Activated naive CD4-positive, alpha-beta T cell treated with anti-CD3 and anti-CD28 coated beads, Interleukin-2, amount 10 ng/mL, durations not matched to agents 7 days and 5 days (primary cell): ENCODE measurements at regions not wholly inside any gene's neighbourhood (a gene's known extent, or its start where the extent isn't known, plus 50 kb on each side); places are given as distances from the start of the nearest gene placed in this dataset.

Source experiments
- CTCF ChIA-PET: fragments of 350-600 bp; sonication (Branson Sonifier 250); formaldehyde crosslinking; loops from one replicate; lab custom pipeline; 2021; ENCODE audit warnings: antibody characterized with exemption; lab: Charles Lee
- DNase-seq: peaks from one replicate; pipeline ENCODE4 v3.0.0-alpha.2; 2020
- H3K27ac Mint-ChIP-seq: one replicate; pipeline ENCODE4 v1.8.0; 2021; ENCODE audit warnings: mild to moderate bottlenecking, moderate library complexity, mixed read lengths
- H3K27me3 Mint-ChIP-seq: one replicate; pipeline ENCODE4 v1.8.0; 2021; ENCODE audit warnings: mild to moderate bottlenecking, mixed read lengths
- H3K36me3 Mint-ChIP-seq: one replicate; pipeline ENCODE4 v1.8.0; 2021; ENCODE audit warnings: mixed read lengths
- H3K4me1 Mint-ChIP-seq: one replicate; pipeline ENCODE4 v1.8.0; 2021; ENCODE audit warnings: mixed read lengths
- H3K4me3 Mint-ChIP-seq: one replicate; pipeline ENCODE4 v1.8.0; 2021; ENCODE audit warnings: mild to moderate bottlenecking, moderate library complexity, mixed read lengths
- H3K9me3 Mint-ChIP-seq: one replicate; pipeline ENCODE4 v1.8.0; 2021; ENCODE audit warnings: mixed read lengths

DNA sequence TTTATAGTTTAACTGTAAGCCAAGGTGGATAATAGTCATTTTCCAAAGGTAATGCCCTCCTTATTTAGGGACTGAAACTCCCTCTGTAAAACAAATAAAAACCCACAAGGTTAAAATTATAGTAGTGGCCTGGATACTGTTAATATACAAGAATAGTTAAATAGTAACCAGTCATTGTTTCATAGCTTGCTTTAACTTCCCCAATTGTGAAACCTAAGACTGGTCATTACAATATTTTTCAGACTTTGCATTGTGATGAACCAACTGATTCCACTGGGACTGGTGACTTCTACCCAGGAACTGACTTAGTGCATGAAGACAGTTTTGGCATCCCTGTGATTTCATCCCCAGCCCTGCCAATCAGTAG lies 162.6 kb downstream of the SMC2 start:
- H3K4me3 Mint-ChIP-seq, result no peak overlapping the region
- no peak for DNase-seq
- H3K36me3 Mint-ChIP-seq, result no peaks in the 10 kb centered on the region
- CTCF ChIA-PET, result no interaction called here
- H3K9me3 Mint-ChIP-seq, result peaks cover 3% of the 10 kb centered on the region
- H3K27ac Mint-ChIP-seq, result no peak overlapping the region
- no peaks in the 10 kb centered on the region for H3K4me1 Mint-ChIP-seq
- no peaks in the 10 kb centered on the region for H3K27me3 Mint-ChIP-seq

DNA sequence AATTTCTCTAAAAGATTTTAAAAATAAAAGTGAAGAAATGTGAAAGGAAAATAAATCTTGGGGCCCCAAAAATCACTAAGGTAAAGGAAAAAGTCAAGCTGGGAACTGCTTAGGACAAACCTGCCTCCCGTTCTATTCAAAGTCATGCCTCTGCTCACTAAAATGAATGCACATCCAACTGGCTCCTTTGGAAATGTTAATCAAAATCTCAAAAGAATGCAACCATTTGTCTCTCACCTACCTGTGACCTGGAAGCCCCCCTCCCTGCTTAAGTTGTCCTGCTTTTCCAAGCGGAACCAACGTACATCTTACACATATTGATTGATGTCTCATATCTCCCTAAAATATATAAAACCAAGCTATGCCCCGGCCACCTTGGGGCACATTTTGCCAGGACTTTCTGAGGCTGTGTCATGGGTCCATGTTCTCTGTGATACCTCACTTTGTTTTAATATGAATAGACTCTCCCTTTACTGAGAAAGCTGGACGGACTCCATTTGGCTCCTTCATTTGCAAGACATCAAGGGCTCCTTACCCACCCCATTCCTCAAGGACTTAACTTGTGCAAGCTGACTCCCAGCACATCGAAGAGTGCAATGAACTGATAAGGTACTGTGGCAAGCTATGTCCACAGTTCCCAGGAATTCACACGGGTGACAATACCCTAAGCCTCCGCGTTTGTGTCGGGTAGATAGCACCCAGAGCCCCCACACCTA lies 164.3 kb downstream of the SMC2 start:
- Mint-ChIP-seq H3K9me3 (peaks cover 3% of the 10 kb centered on the region), H3K27me3 (no peaks in the 10 kb centered on the region), H3K4me1 (no peaks in the 10 kb centered on the region), H3K4me3 (no peak overlapping the region), H3K27ac (no peak overlapping the region), H3K36me3 (no peaks in the 10 kb centered on the region)
- no peak for DNase-seq
- CTCF ChIA-PET, result no interaction called here

DNA sequence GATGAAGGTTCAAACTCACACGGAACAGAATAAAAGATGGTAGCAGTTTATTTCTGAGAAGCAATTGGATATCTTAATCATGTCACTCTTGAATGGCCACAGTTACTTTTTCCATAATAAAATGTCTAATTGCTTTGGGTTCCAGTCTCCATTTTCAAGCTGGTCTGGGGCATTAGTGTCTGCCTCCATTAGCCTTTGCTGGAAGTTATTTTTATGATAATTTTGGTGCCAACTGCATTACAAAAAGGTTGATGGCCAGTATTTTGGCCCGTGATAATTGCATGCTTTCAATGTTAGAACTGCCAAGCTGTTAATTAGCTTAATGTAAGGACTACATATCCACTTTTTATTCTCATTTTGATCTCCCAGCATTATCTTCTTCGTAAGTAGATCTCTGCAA lies 165.9 kb downstream of the SMC2 start:
- CTCF ChIA-PET, result no interaction called here
- no peak for DNase-seq
- no peaks in the 10 kb centered on the region for H3K4me1 Mint-ChIP-seq
- no peaks in the 10 kb centered on the region for H3K27me3 Mint-ChIP-seq
- no peaks in the 10 kb centered on the region for H3K36me3 Mint-ChIP-seq
- no peak overlapping the region for H3K27ac Mint-ChIP-seq
- no peak overlapping the region for H3K4me3 Mint-ChIP-seq
- peaks cover 3% of the 10 kb centered on the region for H3K9me3 Mint-ChIP-seq

- no peaks in the 10 kb centered on the region for H3K27me3 Mint-ChIP-seq
- H3K36me3 Mint-ChIP-seq, result no peaks in the 10 kb centered on the region
- DNase-seq, result no peak
- no peak overlapping the region for H3K4me3 Mint-ChIP-seq
- CTCF ChIA-PET, result no interaction called here
- no peaks in the 10 kb centered on the region for H3K4me1 Mint-ChIP-seq
- H3K27ac Mint-ChIP-seq, result no peak overlapping the region
- H3K9me3 Mint-ChIP-seq, result no peaks in the 10 kb centered on the region
Measured at GRCh38 chr9:104263942-104264341, 169.8 kb downstream of the SMC2 start.

DNA sequence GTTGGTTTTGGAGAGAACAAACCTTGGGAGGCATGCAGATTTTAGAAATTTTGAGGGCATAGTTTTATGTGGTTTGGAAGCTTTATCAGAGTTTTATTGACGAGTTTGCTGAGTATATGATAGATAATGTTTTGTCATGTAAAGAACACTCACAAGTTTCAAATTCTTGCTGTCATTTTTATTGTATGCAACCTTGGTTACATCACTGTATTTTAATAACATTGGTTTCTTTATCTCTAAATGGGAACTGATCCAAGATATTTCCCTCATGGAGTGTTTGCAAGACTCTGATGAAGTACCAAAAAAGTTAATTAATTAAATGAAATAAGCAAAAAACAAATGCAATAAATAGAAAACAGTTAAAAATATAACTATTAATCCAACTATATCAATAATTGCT lies 170.3 kb downstream of the SMC2 start:
- no peak overlapping the region for H3K4me3 Mint-ChIP-seq
- no peaks in the 10 kb centered on the region for H3K4me1 Mint-ChIP-seq
- H3K27ac Mint-ChIP-seq, result no peak overlapping the region
- H3K36me3 Mint-ChIP-seq, result no peaks in the 10 kb centered on the region
- no peaks in the 10 kb centered on the region for H3K9me3 Mint-ChIP-seq
- no peaks in the 10 kb centered on the region for H3K27me3 Mint-ChIP-seq
- no peak for DNase-seq
- CTCF ChIA-PET, result no interaction called here

- Mint-ChIP-seq H3K36me3 (no peaks in the 10 kb centered on the region), H3K4me3 (no peak overlapping the region), H3K27ac (no peak overlapping the region), H3K27me3 (no peaks in the 10 kb centered on the region), H3K4me1 (no peaks in the 10 kb centered on the region), H3K9me3 (no peaks in the 10 kb centered on the region)
- DNase-seq, result no peak
- CTCF ChIA-PET, result no interaction called here
Measured at GRCh38 chr9:104269374-104269773, 175.3 kb downstream of the SMC2 start.

DNA sequence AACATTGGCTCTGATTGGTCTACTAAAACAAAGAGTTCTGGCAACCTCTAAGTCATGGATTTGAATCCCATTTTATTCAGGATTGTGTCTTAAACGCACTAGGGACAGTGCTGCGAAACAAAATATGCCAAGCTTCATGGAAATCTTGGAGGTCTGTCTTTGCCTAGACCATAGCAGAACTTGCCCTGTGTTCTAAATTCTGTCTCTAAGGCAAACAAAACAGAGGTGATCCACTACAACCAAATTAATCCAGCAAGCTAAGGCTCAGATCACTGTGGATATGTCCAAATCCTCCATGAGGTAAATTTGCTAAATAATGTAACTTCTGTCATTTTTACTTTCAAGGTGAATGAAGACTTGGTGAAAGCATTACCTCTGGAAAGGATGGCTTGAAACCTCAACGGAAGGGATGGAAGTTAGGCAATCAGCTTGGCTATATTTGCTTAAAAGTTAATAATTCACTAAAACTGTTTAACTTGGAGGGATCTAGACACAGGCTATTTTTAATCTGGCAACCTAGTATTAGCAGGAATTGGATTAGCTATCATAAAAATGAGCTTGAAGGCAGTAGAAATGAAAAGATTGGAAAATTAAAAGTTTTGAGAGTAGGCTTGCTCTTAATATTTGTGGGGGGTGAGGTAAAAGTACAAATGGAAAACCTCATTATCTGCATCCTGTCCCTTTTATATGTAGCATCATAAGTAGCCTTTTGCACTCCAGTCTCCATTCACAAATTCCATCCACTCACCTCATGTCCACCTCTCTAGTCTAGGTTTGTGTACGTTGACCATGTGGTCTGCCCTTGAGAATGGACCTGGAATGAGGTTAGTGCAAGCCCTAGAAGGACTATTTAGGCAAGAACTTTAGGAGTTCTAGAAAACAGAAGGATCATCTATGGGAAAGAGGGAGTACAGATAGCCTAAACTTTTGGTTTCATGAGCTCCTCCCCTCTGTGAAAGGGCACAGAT lies 176.2 kb downstream of the SMC2 start:
- CTCF ChIA-PET, result no interaction called here
- DNase-seq, result no peak
- Mint-ChIP-seq H3K36me3 (no peaks in the 10 kb centered on the region), H3K4me1 (no peaks in the 10 kb centered on the region), H3K27me3 (no peaks in the 10 kb centered on the region), H3K4me3 (no peak overlapping the region), H3K9me3 (no peaks in the 10 kb centered on the region), H3K27ac (no peak overlapping the region)

DNA sequence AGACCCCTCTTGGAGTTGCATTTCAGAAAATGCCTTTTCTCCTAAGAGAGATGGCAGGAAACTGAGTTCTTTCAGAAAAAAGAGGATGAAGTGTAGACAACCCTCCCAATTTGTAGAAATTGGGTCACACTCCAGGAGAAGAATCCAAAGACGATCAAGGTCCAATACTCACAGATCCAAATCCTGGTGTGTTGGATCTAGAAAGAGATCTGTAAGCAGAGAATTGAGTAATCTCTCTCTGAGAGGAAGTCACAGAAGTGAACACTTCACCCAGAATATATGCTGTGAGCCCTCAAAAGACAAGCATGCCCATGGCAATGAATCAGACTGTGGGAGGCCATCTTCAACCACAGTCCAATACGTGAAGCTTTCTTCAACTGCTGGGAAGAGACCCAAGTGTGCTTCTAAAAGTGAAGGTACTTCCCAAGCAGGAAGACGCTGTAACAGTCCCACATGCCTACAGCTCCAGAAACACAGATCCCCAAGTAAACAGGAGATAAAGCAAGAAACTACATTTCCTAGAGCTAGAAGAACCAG lies 182.7 kb downstream of the SMC2 start:
- Mint-ChIP-seq H3K27ac (no peak overlapping the region), H3K4me1 (no peaks in the 10 kb centered on the region), H3K36me3 (no peaks in the 10 kb centered on the region), H3K27me3 (no peaks in the 10 kb centered on the region), H3K9me3 (no peaks in the 10 kb centered on the region), H3K4me3 (no peak overlapping the region)
- CTCF ChIA-PET, result no interaction called here
- DNase-seq, result no peak

DNA sequence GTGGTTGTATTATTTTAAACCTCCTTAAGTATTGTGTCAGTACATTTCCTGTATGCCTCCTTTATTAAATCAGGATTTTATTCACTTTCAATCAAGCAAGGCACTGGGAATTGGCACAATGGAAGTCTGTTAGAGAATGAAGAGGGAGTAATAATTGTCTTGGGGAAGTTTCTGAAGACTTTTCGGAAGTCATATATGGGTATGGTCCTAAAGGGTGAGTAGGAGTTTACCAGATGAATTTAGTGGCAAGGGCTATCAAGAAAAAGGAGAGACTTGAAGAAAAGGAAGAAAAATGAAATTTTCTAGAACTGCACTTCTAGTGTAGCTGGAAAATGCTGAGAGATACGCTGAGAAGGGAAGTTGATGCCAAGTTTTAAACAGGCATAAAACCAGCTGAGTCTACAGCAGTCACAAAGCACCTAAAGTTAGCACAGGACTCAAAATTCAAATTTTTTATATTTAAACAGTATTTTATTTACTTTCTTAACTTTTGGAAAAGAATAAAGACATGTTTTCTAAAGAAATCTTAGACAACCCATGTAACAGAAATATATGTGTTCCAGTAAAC lies 184.9 kb downstream of the SMC2 start:
- CTCF ChIA-PET, result no interaction called here
- no peaks in the 10 kb centered on the region for H3K9me3 Mint-ChIP-seq
- no peaks in the 10 kb centered on the region for H3K4me1 Mint-ChIP-seq

GRCh38 chr9:104279535-104280177 lies 185.5 kb downstream of the SMC2 start:
- H3K4me3 Mint-ChIP-seq, result no peak overlapping the region
- H3K27me3 Mint-ChIP-seq, result no peaks in the 10 kb centered on the region
- DNase-seq, result no peak
- CTCF ChIA-PET, result no interaction called here
- H3K9me3 Mint-ChIP-seq, result no peaks in the 10 kb centered on the region
- H3K27ac Mint-ChIP-seq, result no peak overlapping the region
- H3K4me1 Mint-ChIP-seq, result no peaks in the 10 kb centered on the region
- H3K36me3 Mint-ChIP-seq, result no peaks in the 10 kb centered on the region

More for the DNA sequence above, 184.9 kb downstream of the SMC2 start:
- H3K36me3 Mint-ChIP-seq, result no peaks in the 10 kb centered on the region
- H3K27me3 Mint-ChIP-seq, result no peaks in the 10 kb centered on the region
- H3K4me3 Mint-ChIP-seq, result no peak overlapping the region
- DNase-seq, result no peak
- no peak overlapping the region for H3K27ac Mint-ChIP-seq

DNA sequence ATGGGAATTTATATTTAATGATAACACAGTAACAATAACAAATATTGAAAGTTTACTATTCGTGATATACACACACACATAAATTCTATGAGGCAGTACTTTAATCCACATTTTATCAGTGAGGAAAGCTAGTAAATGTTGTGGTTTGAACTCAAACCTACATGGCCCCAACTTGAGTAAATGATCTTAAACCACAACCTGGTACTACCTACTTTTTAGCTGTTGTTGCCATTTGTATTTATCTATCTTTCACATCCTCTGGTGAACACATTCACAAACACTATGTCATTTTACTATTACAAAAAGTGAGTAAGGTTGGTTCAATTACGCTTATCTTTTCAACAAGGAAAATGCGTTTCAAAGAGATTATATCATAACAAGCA lies 186.1 kb downstream of the SMC2 start:
- H3K4me3 Mint-ChIP-seq, result no peak overlapping the region
- CTCF ChIA-PET, result no interaction called here
- no peaks in the 10 kb centered on the region for H3K9me3 Mint-ChIP-seq
- H3K4me1 Mint-ChIP-seq, result no peaks in the 10 kb centered on the region
- H3K27ac Mint-ChIP-seq, result no peak overlapping the region
- DNase-seq, result no peak
- no peaks in the 10 kb centered on the region for H3K27me3 Mint-ChIP-seq
- H3K36me3 Mint-ChIP-seq, result no peaks in the 10 kb centered on the region

- Mint-ChIP-seq H3K9me3 (no peaks in the 10 kb centered on the region), H3K27ac (no peak overlapping the region), H3K36me3 (no peaks in the 10 kb centered on the region), H3K27me3 (no peaks in the 10 kb centered on the region), H3K4me1 (no peaks in the 10 kb centered on the region), H3K4me3 (no peak overlapping the region)
- no peak for DNase-seq
- CTCF ChIA-PET, result no interaction called here
Measured at GRCh38 chr9:104280711-104281110, 186.6 kb downstream of the SMC2 start.

GRCh38 chr9:104286187-104286586 lies 192.1 kb downstream of the SMC2 start:
- Mint-ChIP-seq H3K9me3 (no peaks in the 10 kb centered on the region), H3K4me3 (no peak overlapping the region), H3K27ac (no peak overlapping the region), H3K4me1 (no peaks in the 10 kb centered on the region), H3K27me3 (no peaks in the 10 kb centered on the region), H3K36me3 (no peaks in the 10 kb centered on the region)
- DNase-seq, result no peak
- CTCF ChIA-PET, result no interaction called here

DNA sequence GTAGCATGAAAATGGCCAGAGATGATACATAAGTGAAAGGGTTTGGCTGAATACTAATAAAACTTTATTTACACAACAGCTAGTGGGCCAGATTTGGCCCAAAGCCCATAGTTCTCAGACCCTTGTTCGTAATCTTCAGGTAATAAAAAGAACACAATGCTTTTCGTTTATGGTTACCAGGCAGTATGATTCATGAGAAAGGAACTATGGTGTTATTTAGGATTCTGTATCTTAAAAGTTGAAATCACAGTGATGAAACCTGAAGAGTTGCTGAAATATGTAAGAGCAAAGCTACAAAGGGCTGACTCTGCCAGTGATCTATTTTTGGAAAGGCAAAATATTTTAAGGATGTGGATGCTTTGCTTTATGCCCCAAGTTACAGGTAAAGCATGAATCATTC lies 192.7 kb downstream of the SMC2 start:
- Mint-ChIP-seq H3K27me3 (no peaks in the 10 kb centered on the region), H3K4me3 (no peak overlapping the region), H3K4me1 (no peaks in the 10 kb centered on the region), H3K36me3 (no peaks in the 10 kb centered on the region), H3K27ac (no peak overlapping the region), H3K9me3 (no peaks in the 10 kb centered on the region)
- no peak for DNase-seq
- CTCF ChIA-PET, result no interaction called here
